Activated naive CD4-positive, alpha-beta T cell treated with Interleukin-2 at 50 U/mL for 16 hours (primary cell): ENCODE measurements at regions not wholly inside any gene's neighbourhood (a gene's known extent, or its start where the extent isn't known, plus 50 kb on each side); places are given as distances from the start of the nearest gene placed in this dataset.

Source experiments
- DNase-seq: peaks from one replicate; pipeline ENCODE4 v3.0.0-alpha.2; 2020

- no peak for DNase-seq
Measured at GRCh38 chrX:10904220-10904619, 206.9 kb upstream of the HCCS start.

- no peak for DNase-seq
Measured at GRCh38 chrX:10906866-10907265, 204.3 kb upstream of the HCCS start.

DNA sequence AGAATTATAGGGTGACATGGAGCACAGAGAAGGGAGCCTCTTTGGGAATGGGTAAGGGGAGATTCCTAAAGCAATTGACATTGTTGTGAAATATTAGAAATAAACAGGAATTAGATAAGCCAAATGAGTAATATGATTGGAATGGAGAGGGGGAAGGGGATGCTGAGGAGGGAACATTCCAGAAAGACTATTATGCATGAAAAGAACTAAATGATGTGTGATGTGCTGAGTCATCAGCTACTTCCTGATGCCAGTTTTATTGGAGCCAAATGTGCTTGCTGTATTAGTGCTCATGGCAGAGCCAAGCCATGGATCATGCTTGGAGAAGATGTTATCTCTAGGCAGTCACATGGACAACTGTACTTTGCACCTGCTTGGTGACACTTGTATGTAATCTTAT is 189.0 kb upstream of the HCCS start:
- DNase-seq: no peak

GRCh38 chrX:10922835-10923234 is 188.3 kb upstream of the HCCS start:
- no peak for DNase-seq

DNA sequence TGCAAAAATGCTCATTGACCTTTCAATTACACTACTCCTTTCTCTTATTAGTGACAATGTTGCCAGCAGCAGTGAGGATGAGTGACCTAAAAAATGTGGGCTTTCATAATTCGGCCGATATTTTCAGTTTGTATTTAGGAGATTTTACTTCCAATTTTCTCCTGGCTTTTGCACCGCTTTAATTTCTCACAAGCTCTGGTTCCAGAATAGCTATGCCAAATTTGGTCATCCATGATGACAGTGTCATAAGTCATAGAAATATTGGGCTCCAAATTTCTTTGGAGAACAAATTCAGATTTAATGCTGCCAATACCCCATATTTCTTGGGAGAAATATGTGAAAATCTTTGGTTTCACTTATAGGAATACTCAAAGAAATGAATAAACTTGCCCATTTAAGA is 187.7 kb upstream of the HCCS start:
- no peak for DNase-seq

DNA sequence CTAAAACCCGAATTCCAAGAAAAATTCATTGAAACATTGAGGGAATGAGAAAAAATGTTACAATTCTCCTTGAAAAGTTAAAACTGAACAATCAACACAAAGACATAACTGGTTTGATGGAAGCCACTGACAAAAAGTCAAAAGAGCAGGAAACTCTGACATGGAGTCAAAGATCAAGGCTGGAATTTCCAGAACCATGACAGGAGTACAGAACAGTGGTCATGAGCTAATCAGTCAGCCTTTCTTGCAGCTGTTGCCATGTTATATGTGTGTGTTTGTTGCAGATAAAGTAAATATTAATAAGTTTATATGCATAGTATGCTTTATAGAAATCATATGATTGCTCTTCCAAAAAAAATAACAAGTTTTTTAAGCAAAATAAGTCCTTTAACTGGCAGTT is 184.7 kb upstream of the HCCS start:
- DNase-seq: no peak

- no peak for DNase-seq
Measured at GRCh38 chrX:10926891-10927290, 184.2 kb upstream of the HCCS start.

GRCh38 chrX:10929747-10930146 is 181.4 kb upstream of the HCCS start:
- no peak for DNase-seq

DNA sequence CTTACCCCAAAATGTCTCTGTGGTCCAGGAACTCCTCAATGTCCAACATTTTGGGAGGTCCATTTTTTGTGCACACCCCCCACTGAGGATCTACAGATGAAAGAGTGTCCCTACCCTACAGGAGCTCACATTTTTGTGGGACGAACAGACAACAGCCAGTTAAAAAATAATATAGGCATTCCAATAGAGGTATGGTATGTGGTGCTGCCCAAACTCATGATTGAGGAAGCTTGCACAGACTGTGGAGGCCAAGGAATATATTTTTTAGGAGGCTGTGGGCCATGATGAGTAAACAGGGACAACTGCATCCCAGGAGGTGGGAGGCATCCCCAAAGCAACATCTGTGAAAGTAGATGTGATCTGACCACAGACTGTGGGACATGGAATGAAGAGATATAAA is 181.0 kb upstream of the HCCS start:
- no peak for DNase-seq

DNA sequence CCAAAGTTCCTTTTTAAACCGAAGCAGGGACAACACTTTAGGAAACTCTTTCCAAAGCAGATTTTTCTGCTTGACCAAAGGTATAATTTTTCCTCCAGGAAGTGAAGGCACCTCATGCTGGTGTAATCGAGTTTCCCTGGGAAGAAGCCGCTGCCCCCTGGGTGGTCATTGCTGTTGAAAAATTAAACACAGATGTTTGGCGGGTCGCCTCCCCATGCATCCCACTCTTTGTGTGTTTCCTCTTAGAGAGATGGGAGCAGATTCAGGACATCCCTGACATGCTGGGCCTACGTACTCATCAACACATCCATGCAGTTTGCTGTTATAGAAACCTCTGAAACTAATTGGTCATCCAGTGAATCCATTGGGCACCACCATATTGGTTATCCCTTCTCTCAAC is 179.2 kb upstream of the HCCS start:
- DNase-seq: no peak

DNA sequence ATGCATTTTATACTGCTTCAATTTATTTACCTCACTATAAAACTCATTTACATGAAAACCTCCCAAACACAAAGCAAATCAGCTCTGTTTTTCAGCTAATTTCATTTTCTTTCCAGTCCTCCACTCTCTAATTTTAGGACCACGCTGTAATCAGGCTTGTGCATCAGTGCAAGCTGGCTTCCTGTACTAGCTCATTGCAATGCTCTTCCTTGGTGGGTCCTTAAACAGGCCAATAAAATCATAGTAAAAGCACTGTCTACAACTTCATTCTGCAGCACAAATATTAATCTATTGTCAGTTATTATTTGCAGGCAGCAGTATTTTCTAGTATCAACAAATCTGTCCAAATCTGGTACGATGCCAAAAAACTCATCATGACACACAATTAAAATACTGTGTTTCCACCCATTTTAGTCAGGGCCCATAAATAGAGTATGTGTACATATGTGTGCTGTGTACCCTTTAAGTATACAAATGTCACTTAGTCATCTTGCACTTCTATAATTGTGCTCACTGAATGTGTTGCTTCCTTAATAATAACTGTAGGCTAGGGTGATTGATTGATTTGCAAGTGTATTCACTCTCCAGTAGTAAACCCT is 178.2 kb upstream of the HCCS start:
- DNase-seq: no peak

DNA sequence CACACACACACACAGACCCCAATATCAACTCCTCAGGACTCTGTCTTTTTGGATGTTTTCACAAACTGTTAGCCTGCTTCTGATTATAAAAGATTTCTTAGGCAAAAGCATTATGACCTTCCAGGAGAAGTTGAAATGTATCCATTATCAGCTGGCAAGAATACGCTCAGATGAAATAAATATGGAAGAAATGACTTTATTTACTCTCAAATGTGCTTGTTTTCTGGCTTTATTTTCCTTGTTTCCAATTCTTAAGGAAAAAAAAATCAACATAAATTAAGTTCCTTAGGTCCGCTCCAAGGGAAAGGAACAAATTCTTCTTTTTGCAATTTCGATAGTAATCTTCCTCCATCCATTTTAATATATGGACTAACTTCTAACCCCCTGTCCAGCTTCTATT is 175.6 kb upstream of the HCCS start:
- DNase-seq: no peak

DNA sequence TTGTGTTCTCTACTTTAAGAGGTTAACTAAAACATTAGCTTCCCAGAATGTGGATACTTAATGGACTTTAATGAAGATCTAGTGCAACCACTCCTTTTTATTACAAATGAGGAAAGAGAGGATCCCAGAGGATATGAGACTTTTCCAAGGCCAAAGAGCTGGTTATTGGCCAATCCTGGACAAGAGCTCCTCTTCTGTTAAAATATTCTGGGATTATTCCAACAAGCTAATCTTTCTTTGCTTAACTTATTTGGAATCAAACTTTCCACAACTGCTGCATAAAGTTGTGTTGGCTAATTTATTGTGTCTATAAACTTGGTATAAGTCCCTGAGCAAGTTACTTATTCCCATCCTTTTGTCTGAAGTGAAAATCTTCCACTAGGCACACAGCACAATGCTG is 174.2 kb upstream of the HCCS start:
- DNase-seq: no peak

- DNase-seq: no peak
Measured at GRCh38 chrX:10938365-10938923, 172.7 kb upstream of the HCCS start.

DNA sequence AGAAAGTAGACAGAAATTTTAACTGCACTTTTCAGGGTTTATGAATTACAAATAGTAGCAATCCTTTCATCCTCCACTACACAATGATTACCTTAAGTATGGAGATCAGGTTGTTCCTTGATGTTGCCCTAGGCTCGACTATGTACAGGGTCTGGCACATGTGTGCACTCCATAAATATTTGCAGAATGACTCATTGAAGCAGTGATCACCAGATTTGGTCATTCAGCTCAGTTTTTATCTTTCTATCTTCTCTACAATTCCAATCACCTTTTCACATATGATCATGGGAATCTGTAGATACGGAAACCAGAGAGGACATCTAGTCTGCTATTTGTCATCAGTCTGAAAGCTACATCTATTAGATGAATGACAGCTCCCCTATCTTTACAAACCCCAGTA is 171.7 kb upstream of the HCCS start:
- DNase-seq: no peak

DNA sequence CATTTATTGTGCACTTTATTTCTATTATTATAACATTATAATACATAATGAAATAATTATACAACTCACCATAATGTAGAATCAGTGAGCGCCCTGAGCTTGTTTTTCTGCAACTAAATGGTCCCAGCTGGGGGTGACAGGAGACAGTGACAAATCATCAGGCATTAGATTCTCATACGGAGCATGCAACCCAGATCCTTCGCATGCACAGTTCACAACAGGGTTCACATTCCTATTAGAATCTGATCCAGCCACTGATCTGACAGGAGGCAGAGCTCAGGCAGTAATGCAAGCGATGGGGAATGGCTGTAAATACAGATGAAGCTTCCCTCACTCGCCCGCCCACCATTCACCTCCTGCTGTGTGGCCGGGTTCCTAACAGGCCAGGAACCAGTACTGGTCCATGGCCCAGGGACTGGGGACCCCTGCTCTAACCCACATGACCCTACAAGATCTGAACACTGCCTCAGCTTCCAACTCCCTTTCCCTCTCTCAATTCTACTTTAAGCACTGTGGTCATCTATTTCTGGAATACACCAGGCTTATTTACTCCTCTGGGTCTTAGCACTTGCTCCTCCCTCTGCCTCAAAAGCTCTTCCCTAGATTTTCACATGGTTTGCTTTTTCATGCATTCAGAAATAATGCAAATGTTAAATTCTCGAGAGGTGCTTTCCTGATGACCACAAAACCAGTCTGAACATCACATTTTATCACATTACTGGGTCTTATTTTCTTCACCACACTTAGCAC is 166.8 kb upstream of the HCCS start:
- no peak for DNase-seq

- no peak for DNase-seq
Measured at GRCh38 chrX:10945498-10945897, 165.6 kb upstream of the HCCS start.

- no peak for DNase-seq
Measured at GRCh38 chrX:10949541-10949940, 161.6 kb upstream of the HCCS start.

DNA sequence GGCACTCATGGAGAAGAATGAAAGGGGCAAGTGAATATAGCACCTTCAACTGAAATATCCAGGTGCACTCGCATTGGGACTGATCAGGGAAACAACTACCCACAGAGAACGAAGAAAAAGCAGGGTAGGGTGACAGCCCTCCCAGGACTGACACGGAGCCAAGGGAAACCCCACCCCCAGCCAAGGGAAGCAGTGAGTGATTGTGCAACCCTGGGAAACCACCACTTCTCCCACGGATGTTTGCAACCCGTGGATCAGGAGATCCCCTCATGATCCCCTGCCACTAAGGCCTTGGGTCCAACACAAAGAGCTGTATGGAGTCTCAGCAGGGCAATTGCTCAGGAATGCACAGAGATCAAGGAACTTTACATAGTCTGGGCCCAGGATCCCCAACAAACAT is 158.5 kb upstream of the HCCS start:
- no peak for DNase-seq

DNA sequence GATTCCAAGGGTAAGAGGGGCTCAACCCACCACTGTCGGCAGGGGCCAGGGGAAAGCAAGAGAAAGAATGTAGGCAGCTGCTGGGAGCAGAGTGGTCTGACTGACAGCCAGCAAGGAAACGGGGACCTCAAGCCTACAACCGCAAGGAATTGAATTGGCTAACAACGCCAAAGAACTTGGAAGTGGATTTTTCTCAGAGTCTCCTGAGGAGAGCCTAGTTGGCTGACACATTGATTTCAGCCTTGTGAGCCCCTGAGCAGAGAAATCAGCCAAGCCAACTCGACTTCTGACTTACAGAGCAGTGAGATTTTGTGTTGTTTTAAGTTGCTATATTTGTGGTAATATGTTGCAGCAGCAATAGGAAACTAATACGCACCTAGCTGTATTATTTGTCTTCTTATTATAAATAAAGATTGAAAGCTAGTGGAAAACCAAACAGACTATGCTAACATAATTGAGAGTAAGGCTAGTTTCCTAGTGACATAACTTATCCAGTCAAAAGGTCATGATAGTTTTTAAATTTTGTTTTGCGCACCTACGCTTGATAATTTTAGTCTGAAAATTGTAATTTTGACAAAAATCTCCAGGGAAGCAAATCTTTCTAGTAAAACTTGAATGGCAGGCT is 145.8 kb upstream of the HCCS start:
- no peak for DNase-seq

DNA sequence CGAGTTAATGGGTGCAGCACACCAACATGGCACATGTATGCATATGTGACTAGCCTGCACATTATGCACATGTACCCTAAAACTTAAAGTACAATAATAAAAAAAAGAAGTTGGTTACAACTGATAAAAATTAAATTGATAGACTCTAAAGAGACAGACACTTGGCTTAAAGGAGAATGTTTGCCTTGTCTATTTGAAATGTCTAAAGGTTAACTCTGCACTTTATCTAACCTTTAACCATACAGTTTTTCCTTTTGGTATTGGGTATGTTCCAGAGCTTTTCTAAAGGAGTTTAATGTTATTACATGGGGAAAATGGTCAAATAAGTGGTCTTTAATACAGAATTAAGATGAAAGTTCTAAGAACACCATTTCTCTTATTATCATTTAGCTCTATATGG is 145.1 kb upstream of the HCCS start:
- no peak for DNase-seq

GRCh38 chrX:10971176-10971575 is 140.0 kb upstream of the HCCS start:
- no peak for DNase-seq

GRCh38 chrX:10971759-10972158 is 139.4 kb upstream of the HCCS start:
- no peak for DNase-seq

DNA sequence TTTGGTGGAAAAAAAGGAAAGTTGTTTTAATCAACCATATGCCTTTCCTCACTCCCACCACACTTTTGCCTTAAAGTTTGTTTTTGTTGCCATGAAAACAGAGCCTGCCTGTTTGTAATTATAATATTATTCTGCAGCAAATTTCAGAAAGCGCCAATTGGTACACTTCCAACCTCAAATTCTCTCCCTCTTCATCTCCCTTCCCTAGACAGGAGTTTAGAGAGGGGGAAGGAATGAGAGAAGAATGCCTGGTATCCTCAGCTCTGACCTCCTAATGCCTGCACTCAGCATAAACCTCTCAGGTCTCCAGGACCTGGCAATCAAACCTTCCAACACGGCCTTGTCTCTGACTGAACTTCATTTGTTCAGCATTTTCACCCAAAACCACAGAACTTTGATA is 138.4 kb upstream of the HCCS start:
- DNase-seq: no peak
